ENCODE measurements at regions not wholly inside any gene's neighbourhood (a gene's known extent, or its start where the extent isn't known, plus 50 kb on each side); places are given as distances from the start of the nearest gene placed in this dataset.
"Not testable (repeated sequence)": the region's sequence is repeated elsewhere in the genome, so short reads cannot be mapped to it uniquely, and the experiment has no call there.

- DNase-seq (ENCODE audit: low read depth in 2 of 2) = no peak
These were observed 159.8 kb downstream of the DPY19L2 start for GRCh38 chr12:63508543-63508942.

DNA sequence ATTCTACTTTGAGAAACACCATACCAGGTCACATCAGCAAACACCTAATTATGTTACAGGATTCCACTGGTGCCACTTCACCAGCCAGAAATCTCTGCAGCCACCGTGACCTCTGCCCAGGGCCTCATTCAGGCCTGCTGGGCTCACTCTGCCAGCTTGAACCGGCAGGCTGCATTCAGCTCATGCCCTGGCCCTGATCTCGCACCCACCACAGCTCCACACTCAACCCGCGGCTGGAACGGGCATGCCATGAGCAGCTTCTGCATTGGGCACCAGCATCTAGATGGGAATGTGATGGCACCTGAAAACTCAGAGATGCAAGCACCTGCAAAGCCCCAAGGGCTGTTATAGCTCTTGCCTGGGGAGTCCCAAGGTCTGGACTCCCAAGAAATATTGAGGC lies 168.7 kb downstream of the DPY19L2 start:
- DNase-seq (ENCODE audit: low read depth in 2 of 2) = no peak

- DNase-seq (ENCODE audit: low read depth in 2 of 2) = no peak
These were observed 170.1 kb downstream of the DPY19L2 start for GRCh38 chr12:63498239-63498638.

DNA sequence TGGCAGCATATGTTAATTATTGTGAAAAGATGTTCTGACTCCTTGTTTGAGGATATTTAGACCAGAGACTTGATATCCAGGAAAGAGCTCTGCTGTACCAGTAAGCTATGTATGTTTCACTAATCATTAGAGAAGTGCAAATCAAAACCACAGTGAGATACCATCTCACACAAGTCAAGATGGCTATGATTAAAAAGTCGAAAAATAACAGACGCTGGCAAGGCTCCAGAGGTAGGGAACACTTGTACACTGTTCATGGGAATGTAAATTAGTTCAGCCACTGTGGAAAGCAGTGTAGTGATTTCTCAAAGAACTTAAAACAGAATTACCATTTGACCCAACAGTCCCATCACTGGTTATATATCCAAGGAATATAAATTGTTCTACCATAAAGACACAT lies 171.6 kb downstream of the DPY19L2 start:
- no peak for DNase-seq (ENCODE audit: low read depth in 2 of 2)

DNA sequence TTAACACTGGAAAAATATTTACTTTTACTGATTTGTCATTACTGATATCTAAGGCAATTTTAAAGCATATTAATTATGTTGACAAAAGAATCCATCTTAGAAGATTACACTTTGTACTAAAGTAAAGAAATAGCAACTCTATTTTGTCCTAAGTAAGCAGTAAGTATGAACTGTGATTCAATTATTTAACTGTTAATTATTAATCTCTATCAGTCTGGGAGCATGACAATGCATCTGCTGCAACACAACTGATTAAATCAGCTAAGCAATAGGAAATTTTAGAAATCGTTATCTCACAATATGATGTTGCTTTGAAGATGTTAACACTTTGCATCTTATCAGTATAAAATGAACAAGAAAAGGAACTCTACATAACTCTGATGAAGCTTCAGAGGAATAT lies 172.3 kb downstream of the DPY19L2 start:
- DNase-seq (ENCODE audit: low read depth in 2 of 2) = no peak

- DNase-seq (ENCODE audit: low read depth in 2 of 2) = not testable (repeated sequence)
These were observed 174.9 kb downstream of the DPY19L2 start for GRCh38 chr12:63493357-63493756.

- DNase-seq (ENCODE audit: low read depth in 2 of 2) = no peak
These were observed 188.1 kb downstream of the DPY19L2 start for GRCh38 chr12:63480186-63480585.

DNA sequence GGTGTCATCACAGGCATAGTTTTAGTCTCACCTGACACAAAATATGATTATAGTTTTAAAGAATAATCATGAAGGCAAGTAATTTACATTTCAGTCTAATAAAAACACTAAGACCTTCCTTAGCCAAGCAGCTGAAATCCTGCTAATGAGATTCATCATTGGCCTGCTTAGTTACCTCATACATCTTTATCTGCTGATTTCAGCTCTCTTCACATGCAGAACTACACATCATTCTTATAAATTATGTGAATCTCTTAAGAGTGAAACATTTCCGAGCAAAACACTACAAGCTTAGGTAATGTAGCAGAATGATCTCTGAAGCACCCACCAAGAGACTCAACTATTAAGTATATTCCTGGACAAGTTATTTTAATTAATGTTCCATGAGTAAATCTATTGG lies 198.1 kb downstream of the DPY19L2 start:
- DNase-seq (ENCODE audit: low read depth in 2 of 2) = no peak

DNA sequence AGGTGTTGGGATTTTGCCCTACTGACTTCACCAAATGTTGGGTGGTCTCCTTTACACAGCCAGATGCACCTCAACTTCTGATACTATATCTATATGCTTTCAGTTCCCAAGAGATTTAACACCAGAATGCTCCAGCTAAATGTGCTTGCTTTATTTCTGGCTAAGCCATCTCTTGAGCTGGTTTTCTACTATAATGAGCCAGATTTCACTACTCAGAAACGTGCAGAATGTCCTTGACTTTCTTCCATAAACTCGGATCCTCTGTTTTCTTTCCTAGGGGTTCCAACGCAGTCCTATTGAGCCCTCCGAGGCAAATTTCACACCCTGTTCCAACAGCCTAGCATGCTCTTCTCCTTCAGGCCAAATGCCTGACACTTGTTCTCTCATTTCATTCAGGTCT lies 200.3 kb downstream of the DPY19L2 start:
- DNase-seq (ENCODE audit: low read depth in 2 of 2) = no peak

GRCh38 chr12:63457857-63458256 lies 210.4 kb downstream of the DPY19L2 start:
- DNase-seq (ENCODE audit: low read depth in 2 of 2) = no peak

DNA sequence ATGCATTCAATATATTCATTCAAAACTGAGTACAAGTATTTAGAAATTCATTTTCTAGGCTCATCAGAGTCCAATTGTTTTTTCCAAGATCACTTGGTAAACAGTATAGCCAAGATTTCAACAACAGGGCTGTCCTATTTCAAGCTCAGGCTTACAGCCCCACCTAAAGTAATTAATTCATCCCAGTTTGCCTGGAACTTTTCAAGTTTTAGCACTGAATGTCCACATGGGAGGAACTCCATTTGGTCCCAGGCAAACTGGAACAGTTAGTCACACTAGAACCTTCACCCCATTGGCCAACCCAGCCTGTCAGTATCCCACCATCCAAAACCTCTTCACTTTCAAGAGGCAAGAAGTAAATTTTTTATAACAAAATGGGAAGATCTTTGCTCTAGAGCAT lies 210.9 kb downstream of the DPY19L2 start:
- no peak for DNase-seq (ENCODE audit: low read depth in 2 of 2)

GRCh38 chr12:63450816-63451215 lies 217.5 kb downstream of the DPY19L2 start:
- DNase-seq (ENCODE audit: low read depth in 2 of 2) = no peak

DNA sequence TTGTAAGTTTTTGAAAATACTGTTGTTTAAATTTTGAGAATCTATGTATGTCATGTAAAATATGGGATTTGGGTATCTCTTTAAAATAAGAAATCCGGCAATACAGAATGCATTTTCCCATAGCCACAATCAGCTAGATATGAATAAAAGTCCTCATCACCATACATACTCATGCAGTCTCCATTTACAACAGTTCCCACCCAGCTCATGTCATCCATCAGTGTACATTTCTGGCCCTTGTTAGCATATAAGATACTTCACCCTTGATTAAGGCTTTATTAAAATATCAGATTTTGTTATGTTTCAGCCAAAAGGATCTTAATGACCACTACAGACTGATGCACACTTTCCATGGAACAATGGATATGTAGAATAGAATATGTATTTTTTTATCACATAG lies 218.0 kb downstream of the DPY19L2 start:
- DNase-seq (ENCODE audit: low read depth in 2 of 2) = no peak

DNA sequence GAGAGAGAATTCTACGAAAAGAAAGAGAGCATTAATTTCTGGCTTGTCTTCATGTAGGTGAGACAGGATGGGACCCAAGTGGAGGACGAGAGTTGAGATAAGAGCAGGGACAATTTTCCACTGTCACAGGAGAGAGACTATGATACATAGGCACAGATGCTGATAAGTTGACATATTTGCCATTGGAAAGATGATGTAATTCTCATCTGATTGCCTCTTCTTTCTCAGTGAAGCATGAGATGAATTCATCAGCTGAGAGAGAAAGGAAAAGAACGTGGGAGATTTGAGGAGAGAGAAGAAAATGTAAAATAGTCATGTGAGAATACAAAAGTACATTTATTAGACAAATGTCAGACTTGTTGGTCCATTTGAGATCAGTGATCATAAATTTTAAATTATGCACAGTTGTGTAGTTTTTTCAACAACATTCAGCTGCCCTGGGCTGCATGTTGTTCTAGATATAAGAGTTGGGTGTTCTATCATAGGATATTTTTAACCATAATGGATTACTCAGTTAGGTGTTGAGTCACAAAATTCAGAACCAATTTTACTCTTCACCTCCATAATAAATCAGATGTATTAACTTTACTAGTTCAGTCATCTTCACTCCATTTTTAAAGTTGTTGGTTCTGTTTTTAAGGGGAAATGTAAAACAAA lies 222.9 kb downstream of the DPY19L2 start:
- DNase-seq (ENCODE audit: low read depth in 2 of 2) = no peak

DNA sequence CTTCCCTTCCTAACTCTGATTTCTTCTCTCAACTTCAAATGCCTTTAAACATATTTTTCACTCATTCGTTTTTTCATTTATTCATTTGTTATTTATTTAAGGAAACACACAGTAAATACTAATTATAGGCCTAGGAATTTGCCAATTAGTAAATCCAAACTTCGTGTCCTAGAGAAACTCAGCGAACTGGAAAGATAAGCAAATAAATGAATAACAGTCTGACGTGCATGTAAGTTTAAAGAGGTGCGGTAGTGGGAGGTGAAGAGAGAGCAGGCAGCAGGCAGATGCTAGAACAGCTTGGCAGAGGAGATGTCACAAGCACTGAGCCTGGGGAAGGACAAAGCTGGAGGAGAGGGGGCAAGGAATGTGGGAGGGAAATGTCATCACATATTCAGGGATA lies 228.2 kb downstream of the DPY19L2 start:
- DNase-seq (ENCODE audit: low read depth in 2 of 2) = no peak

GRCh38 chr12:63434384-63434783 lies 233.9 kb downstream of the DPY19L2 start:
- DNase-seq (ENCODE audit: low read depth in 2 of 2) = not testable (repeated sequence)

GRCh38 chr12:63427969-63428368 lies 240.3 kb downstream of the DPY19L2 start:
- DNase-seq (ENCODE audit: low read depth in 2 of 2) = not testable (repeated sequence)

DNA sequence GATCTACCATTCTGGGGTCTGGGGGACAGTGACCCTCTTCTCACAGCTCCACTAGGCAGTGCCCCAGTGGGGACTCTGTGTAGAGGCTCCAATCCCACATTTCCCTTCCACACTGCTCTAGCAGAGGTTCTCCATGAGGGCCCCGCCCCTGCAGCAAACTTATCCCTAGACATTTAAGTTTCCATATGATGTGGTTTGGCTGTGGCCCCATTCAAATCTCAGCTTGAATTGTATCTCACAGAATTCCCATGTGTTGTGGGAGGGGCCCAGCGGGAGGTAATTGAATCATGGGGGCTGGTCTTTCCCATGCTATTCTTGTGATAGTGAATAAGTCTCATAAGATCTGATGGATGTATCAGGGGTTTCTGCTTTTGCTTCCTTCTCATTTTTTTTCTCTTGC lies 241.3 kb downstream of the DPY19L2 start:
- not testable (repeated sequence) for DNase-seq (ENCODE audit: low read depth in 2 of 2)

GRCh38 chr12:63424671-63425070 lies 243.6 kb downstream of the DPY19L2 start:
- DNase-seq (ENCODE audit: low read depth in 2 of 2) = no peak

DNA sequence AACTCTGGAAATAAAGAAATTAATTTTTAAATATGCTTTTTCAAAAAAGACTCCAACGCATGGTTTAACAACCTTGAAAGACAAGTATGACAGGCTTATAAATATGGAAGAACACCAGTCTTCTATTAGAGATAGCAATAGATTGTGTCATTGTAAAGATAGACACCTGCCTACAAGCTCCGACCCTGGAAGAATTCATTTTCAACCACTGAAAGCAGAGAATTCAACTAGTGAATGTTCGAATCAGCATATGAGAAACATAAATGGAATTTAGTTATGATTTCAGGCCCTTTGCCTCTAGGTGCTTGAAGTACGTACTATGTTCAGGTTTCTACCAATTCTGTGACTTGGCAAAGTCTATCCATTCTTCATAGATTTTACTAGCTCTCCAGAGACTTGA lies 244.5 kb downstream of the DPY19L2 start:
- DNase-seq (ENCODE audit: low read depth in 2 of 2) = no peak

- DNase-seq (ENCODE audit: low read depth in 2 of 2) = peak in 1 of 2 donors; percentile 12
These were observed 248.1 kb downstream of the DPY19L2 start for GRCh38 chr12:63420206-63420644.

DNA sequence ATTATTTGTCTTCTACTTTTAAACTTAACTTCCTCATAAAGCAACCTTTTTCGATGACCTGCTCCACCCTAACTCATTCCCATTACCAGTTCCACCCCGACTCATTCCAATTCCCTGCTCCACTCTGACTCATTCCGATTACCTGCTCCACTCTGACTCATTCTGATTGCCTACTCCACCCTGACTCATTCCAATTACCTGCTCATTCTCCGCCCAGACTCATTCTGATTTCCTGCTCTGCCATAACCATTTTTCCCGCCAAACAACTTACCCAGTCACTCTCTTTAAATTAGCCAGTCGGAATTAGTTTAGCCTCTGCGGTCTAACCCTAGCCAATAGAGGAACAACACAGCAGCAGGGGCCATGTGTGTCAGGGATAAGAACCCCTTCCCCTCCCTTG lies 249.1 kb downstream of the DPY19L2 start:
- no peak for DNase-seq (ENCODE audit: low read depth in 2 of 2)

- no peak for DNase-seq (ENCODE audit: low read depth in 2 of 2)
These were observed 251.5 kb downstream of the DPY19L2 start for GRCh38 chr12:63416788-63417187.

DNA sequence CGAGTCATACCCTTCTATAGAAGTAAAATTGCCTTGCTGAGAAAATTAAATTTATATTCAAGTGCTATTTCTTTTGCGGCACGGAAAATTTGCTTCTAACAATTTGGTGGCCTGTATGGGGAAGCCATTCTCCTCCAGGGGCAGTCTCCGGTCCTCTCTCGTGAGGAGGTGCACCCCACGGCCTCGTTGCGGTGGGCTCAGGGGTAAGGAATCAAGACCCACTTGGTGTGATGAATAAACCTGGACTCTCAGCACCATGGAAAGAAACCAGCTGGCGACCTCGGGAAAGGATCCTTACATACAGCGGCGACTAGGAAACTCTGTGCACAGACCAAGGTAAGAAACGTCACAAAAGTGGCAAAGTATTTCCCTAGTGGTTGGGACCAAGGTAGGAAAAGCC lies 252.9 kb downstream of the DPY19L2 start:
- DNase-seq (ENCODE audit: low read depth in 2 of 2) = no peak

Data from activated CD4-positive, alpha-beta T cell treated with anti-CD3 and anti-CD28 coated beads for 24 hours (primary cell).